ENCODE measurements at regions not wholly inside any gene's neighbourhood (a gene's known extent, or its start where the extent isn't known, plus 50 kb on each side); places are given as distances from the start of the nearest gene placed in this dataset.

DNA sequence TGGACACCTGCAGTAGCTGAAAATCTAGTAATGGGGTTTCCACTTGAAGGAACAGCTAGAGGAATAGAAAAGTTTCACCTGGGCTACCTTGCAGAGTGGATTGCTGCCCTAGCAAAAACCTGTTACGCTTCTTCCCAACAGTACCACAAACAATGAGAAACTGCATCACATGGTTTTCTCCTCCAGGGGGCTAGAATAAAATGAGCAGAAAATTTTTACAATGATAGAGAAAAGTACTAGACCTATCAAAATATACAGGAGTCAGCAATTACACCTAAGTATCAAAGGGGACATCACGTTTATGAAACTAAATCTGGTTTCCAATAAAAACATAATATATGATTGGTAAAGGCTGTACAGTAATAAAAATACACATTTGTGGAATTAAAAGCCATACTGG, 423.1 kb upstream of the PITX2 start:
- H3K4me3 ChIP-seq (ENCODE audit: control insufficient read depth in 2 of 3, extremely low read depth in 1 of 3, insufficient read depth in 2 of 3, low read depth in 1 of 3, low read length in 3 of 3) = no peak overlapping the region
- H3K4me1 ChIP-seq (ENCODE audit: control insufficient read depth, extremely low read depth, insufficient read depth, low read length) = no peaks in the 10 kb centered on the region
- H3K27me3 ChIP-seq (ENCODE audit: control insufficient read depth, extremely low read depth, insufficient read depth, low read length) = no peaks in the 10 kb centered on the region
- dilution Hi-C loops (cut with MboI; ENCODE audit: extremely low pct_ligation_motif_present, low sequenced_read_pairs) = no loop called here
- H3K36me3 ChIP-seq (ENCODE audit: control insufficient read depth in 2 of 2, extremely low read depth in 1 of 2, insufficient read depth in 2 of 2, low read length in 2 of 2) = no peaks in the 10 kb centered on the region
- FAIRE-seq = no peak
- no peaks in the 10 kb centered on the region for H3K79me2 ChIP-seq (ENCODE audit: control insufficient read depth, insufficient read depth, low read length)
- H3K9me3 ChIP-seq (ENCODE audit: control insufficient read depth, low read depth, low read length) = no peaks in the 10 kb centered on the region
- no peak for DNase-seq (ENCODE audit: low read depth, low spot score)
- H3K9ac ChIP-seq (ENCODE audit: control insufficient read depth, extremely low read depth, insufficient read depth, low read length) = no peak overlapping the region
- H2AFZ ChIP-seq (ENCODE audit: control insufficient read depth, low read length) = no peak overlapping the region
- no peaks in the 10 kb centered on the region for H4K20me1 ChIP-seq (ENCODE audit: control insufficient read depth, extremely low read depth, insufficient read depth, low read length)
- H3K9me1 ChIP-seq (ENCODE audit: control insufficient read depth, extremely low read depth, insufficient read depth, low read length) = no peaks in the 10 kb centered on the region
- H3K27ac ChIP-seq (ENCODE audit: control insufficient read depth, insufficient read depth, low read length) = no peak overlapping the region
- no peak overlapping the region for H3K4me2 ChIP-seq (ENCODE audit: control insufficient read depth, extremely low read depth, insufficient read depth, low read depth, low read length)
- no peak for TF ChIP-seq EZH2 (IDR thresholded peaks at IDR 0.05; ENCODE audit: low read length)
- TF ChIP-seq, protein P1, sequence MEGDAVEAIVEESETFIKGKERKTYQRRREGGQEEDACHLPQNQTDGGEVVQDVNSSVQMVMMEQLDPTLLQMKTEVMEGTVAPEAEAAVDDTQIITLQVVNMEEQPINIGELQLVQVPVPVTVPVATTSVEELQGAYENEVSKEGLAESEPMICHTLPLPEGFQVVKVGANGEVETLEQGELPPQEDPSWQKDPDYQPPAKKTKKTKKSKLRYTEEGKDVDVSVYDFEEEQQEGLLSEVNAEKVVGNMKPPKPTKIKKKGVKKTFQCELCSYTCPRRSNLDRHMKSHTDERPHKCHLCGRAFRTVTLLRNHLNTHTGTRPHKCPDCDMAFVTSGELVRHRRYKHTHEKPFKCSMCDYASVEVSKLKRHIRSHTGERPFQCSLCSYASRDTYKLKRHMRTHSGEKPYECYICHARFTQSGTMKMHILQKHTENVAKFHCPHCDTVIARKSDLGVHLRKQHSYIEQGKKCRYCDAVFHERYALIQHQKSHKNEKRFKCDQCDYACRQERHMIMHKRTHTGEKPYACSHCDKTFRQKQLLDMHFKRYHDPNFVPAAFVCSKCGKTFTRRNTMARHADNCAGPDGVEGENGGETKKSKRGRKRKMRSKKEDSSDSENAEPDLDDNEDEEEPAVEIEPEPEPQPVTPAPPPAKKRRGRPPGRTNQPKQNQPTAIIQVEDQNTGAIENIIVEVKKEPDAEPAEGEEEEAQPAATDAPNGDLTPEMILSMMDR (optimal IDR thresholded peaks at IDR 0.05 in 1 of 3, IDR thresholded peaks at IDR 0.05 in 1 of 3, conservative IDR thresholded peaks at IDR 0.05 in 1 of 3; ENCODE audit: extremely low read depth in 1 of 3, insufficient read depth in 2 of 3, low read length in 3 of 3) = no peak

DNA sequence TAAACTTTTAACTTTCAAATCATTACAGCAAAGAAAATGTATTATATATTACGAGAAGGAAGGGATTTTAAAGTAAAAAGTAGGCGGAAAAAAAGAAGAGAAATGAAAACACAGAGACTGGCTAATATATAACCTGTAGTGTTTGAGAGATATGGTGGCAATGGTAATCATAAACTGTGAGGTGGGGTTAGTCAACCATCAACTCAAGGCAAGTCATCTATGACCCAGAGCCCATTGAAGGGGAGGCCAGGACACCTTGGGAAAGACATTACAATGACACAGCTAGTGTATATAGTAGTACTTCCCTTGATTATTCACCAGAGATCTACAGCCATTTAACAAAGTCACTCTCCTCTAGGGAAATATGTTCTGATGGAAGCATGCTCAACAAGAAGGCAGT, 423.9 kb upstream of the PITX2 start:
- Histone ChIP-seq H3K4me2 (ENCODE audit: control insufficient read depth, extremely low read depth, insufficient read depth, low read depth, low read length) (no peak overlapping the region), H3K79me2 (ENCODE audit: control insufficient read depth, insufficient read depth, low read length) (no peaks in the 10 kb centered on the region), H3K9ac (ENCODE audit: control insufficient read depth, extremely low read depth, insufficient read depth, low read length) (no peak overlapping the region), H4K20me1 (ENCODE audit: control insufficient read depth, extremely low read depth, insufficient read depth, low read length) (no peaks in the 10 kb centered on the region), H3K27ac (ENCODE audit: control insufficient read depth, insufficient read depth, low read length) (no peak overlapping the region), H2AFZ (ENCODE audit: control insufficient read depth, low read length) (no peak overlapping the region), H3K9me3 (ENCODE audit: control insufficient read depth, low read depth, low read length) (no peaks in the 10 kb centered on the region), H3K36me3 (ENCODE audit: control insufficient read depth in 2 of 2, extremely low read depth in 1 of 2, insufficient read depth in 2 of 2, low read length in 2 of 2) (no peaks in the 10 kb centered on the region), H3K4me1 (ENCODE audit: control insufficient read depth, extremely low read depth, insufficient read depth, low read length) (no peaks in the 10 kb centered on the region), H3K27me3 (ENCODE audit: control insufficient read depth, extremely low read depth, insufficient read depth, low read length) (no peaks in the 10 kb centered on the region), H3K9me1 (ENCODE audit: control insufficient read depth, extremely low read depth, insufficient read depth, low read length) (no peaks in the 10 kb centered on the region), H3K4me3 (ENCODE audit: control insufficient read depth in 2 of 3, extremely low read depth in 1 of 3, insufficient read depth in 2 of 3, low read depth in 1 of 3, low read length in 3 of 3) (no peak overlapping the region)
- dilution Hi-C loops (cut with MboI; ENCODE audit: extremely low pct_ligation_motif_present, low sequenced_read_pairs) = no loop called here
- no peak for FAIRE-seq
- DNase-seq (ENCODE audit: low read depth, low spot score) = no peak
- TF ChIP-seq, protein P1 (optimal IDR thresholded peaks at IDR 0.05 in 1 of 3, IDR thresholded peaks at IDR 0.05 in 1 of 3, conservative IDR thresholded peaks at IDR 0.05 in 1 of 3; ENCODE audit: extremely low read depth in 1 of 3, insufficient read depth in 2 of 3, low read length in 3 of 3) = no peak
- no peak for TF ChIP-seq EZH2 (IDR thresholded peaks at IDR 0.05; ENCODE audit: low read length)

Data from keratinocyte (primary cell).